OCI-LY7 (cell line): ENCODE measurements at regions not wholly inside any gene's neighbourhood (a gene's known extent, or its start where the extent isn't known, plus 50 kb on each side); places are given as distances from the start of the nearest gene placed in this dataset.

Experiments
- EZH2phosphoT487 ChIP-seq: fragments of 200-600 bp; sonication (generic); IDR thresholded peaks from 2 replicates; pipeline ENCODE4 v1.6.1; 2018; ENCODE audit warnings: low read depth, borderline replicate concordance, mild to moderate bottlenecking, mixed run types, antibody characterized with exemption, low read length, moderate library complexity, mixed read lengths
- TF ChIP-seq, protein P1 (sequence below): fragments of 200-600 bp; sonication (generic); conservative IDR thresholded peaks from 2 replicates; pipeline ENCODE4 v1.5.1; 2014; ENCODE audit warnings: mild to moderate bottlenecking, antibody characterized with exemption, low read length, moderate library complexity, mixed read lengths

DNA sequence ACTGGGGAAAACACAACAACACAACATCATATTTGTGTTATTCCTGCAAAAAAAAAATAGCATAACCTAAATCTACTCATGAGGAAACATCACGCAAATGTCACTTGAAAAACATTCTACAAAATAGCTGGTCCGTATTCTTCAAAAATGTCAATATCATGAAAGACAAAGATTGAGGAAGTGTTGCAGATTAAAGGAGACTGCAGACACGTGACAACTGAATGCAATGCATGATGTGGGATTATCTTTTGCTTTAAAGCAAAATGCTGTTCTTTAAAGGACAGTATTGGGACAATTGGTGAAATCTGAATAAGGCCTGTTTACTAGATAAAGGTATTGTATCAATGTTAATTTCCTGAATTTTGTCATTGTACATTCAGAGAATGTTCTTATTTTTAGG lies 157.7 kb downstream of the SMIM20 start:
- TF ChIP-seq, protein P1, sequence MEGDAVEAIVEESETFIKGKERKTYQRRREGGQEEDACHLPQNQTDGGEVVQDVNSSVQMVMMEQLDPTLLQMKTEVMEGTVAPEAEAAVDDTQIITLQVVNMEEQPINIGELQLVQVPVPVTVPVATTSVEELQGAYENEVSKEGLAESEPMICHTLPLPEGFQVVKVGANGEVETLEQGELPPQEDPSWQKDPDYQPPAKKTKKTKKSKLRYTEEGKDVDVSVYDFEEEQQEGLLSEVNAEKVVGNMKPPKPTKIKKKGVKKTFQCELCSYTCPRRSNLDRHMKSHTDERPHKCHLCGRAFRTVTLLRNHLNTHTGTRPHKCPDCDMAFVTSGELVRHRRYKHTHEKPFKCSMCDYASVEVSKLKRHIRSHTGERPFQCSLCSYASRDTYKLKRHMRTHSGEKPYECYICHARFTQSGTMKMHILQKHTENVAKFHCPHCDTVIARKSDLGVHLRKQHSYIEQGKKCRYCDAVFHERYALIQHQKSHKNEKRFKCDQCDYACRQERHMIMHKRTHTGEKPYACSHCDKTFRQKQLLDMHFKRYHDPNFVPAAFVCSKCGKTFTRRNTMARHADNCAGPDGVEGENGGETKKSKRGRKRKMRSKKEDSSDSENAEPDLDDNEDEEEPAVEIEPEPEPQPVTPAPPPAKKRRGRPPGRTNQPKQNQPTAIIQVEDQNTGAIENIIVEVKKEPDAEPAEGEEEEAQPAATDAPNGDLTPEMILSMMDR = no peak
- no peak for TF ChIP-seq EZH2phosphoT487
